ENCODE measurements at regions not wholly inside any gene's neighbourhood (a gene's known extent, or its start where the extent isn't known, plus 50 kb on each side); places are given as distances from the start of the nearest gene placed in this dataset.

DNA sequence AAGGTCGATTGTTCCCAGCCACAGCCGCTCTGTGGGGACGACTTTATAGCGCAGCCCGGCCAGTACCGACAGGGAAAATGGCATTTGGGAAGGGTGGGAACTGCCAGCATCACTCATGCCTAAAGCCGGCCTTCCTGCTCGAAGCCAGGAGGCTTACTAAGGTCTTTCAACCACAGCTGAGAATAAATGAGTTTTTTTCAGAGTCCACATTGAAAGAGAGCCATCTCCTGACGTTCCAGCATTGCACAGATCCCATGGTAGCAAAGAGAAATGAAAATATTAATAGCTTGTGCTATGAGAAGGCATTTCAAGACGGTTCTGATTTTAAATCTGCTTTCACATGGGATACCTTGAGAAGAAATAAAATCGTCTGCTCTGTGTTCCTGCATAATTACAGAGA lies 230.2 kb upstream of the IGF1R start:
- TF ChIP-seq, protein P1, sequence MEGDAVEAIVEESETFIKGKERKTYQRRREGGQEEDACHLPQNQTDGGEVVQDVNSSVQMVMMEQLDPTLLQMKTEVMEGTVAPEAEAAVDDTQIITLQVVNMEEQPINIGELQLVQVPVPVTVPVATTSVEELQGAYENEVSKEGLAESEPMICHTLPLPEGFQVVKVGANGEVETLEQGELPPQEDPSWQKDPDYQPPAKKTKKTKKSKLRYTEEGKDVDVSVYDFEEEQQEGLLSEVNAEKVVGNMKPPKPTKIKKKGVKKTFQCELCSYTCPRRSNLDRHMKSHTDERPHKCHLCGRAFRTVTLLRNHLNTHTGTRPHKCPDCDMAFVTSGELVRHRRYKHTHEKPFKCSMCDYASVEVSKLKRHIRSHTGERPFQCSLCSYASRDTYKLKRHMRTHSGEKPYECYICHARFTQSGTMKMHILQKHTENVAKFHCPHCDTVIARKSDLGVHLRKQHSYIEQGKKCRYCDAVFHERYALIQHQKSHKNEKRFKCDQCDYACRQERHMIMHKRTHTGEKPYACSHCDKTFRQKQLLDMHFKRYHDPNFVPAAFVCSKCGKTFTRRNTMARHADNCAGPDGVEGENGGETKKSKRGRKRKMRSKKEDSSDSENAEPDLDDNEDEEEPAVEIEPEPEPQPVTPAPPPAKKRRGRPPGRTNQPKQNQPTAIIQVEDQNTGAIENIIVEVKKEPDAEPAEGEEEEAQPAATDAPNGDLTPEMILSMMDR (IDR thresholded peaks at IDR 0.05; ENCODE audit: unreplicated experiment) = no peak
- Mint-ChIP-seq H3K4me1 (ENCODE audit: insufficient read depth, unreplicated experiment) (no peaks in the 10 kb centered on the region), H3K4me3 (ENCODE audit: unreplicated experiment) (no peak overlapping the region), H3K9me3 (ENCODE audit: unreplicated experiment) (peaks cover 7% of the 10 kb centered on the region), H3K27ac (ENCODE audit: low read depth, unreplicated experiment) (no peak overlapping the region), H3K36me3 (ENCODE audit: insufficient read depth, unreplicated experiment) (no peaks in the 10 kb centered on the region), H3K27me3 (ENCODE audit: insufficient read depth, unreplicated experiment) (no peaks in the 10 kb centered on the region)
- intact Hi-C loops (cut with micrococcal nuclease) = no loop called here
- ChIA-PET CTCF (interaction anchor here (0.6 to 14.3 kb wide), 6 partner anchors 10 to 1262 kb away, joined by 3 to 239 read pairs (median 10); no protein-coding TSS in a partner anchor), POLR2A (no interaction called here)
- BruUV-seq (replicated peaks) = no TSS peak
- no peak for DNase-seq (ENCODE audit: unreplicated experiment)

GRCh38 chr15:98419173-98419780 lies 229.1 kb upstream of the IGF1R start:
- H3K4me1 Mint-ChIP-seq (ENCODE audit: insufficient read depth, unreplicated experiment) = no peaks in the 10 kb centered on the region
- H3K4me3 Mint-ChIP-seq (ENCODE audit: unreplicated experiment) = no peak overlapping the region
- CTCF ChIA-PET = interaction anchor here (0.6 to 14.3 kb wide), 14 partner anchors 9 to 959 kb away, joined by 3 to 239 read pairs (median 5); no protein-coding TSS in a partner anchor
- H3K9me3 Mint-ChIP-seq (ENCODE audit: unreplicated experiment) = no peaks in the 10 kb centered on the region
- H3K36me3 Mint-ChIP-seq (ENCODE audit: insufficient read depth, unreplicated experiment) = no peaks in the 10 kb centered on the region
- no peaks in the 10 kb centered on the region for H3K27me3 Mint-ChIP-seq (ENCODE audit: insufficient read depth, unreplicated experiment)
- no peak for DNase-seq (ENCODE audit: unreplicated experiment)
- POLR2A ChIA-PET = interaction anchor here (1.4 kb wide), 1 partner anchor 98 kb away, joined by 3 read pairs; no protein-coding TSS in a partner anchor
- TF ChIP-seq, protein P1 (IDR thresholded peaks at IDR 0.05; ENCODE audit: unreplicated experiment) = no peak
- no TSS peak for BruUV-seq (replicated peaks)
- intact Hi-C loops (cut with micrococcal nuclease) = no loop called here
- H3K27ac Mint-ChIP-seq (ENCODE audit: low read depth, unreplicated experiment) = no peak overlapping the region

DNA sequence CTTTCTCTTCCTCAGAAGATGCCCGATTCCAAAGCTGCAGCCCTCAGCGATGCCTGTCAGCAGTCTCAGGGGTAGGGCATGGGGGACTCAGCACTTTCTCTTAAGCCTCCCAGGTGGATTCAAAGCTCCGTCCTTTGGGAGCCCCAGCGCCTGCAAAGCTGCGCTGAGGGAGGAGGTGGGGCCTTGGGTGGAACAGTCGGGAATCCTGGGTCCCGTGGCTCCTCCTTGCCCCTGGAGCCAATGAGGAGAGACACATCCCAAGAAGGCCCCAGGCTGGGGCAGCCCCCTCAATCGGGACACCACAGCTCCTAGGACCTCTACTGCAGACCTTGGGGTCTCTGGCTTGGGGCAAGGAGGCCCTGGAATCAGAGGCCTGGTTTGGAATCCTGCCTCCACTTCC lies 227.5 kb upstream of the IGF1R start:
- ChIA-PET CTCF (interaction anchor here (0.6 to 14.3 kb wide), 15 partner anchors 7 to 207 kb away, joined by 3 to 239 read pairs (median 5); no protein-coding TSS in a partner anchor), POLR2A (no interaction called here)
- Mint-ChIP-seq H3K27me3 (ENCODE audit: insufficient read depth, unreplicated experiment) (no peaks in the 10 kb centered on the region), H3K27ac (ENCODE audit: low read depth, unreplicated experiment) (no peak overlapping the region), H3K4me1 (ENCODE audit: insufficient read depth, unreplicated experiment) (no peaks in the 10 kb centered on the region), H3K4me3 (ENCODE audit: unreplicated experiment) (no peak overlapping the region), H3K36me3 (ENCODE audit: insufficient read depth, unreplicated experiment) (no peaks in the 10 kb centered on the region), H3K9me3 (ENCODE audit: unreplicated experiment) (no peaks in the 10 kb centered on the region)
- intact Hi-C loops (cut with micrococcal nuclease) = loop anchor here (1.0 to 10.0 kb wide), 3 partner anchors 110 to 516 kb away; no protein-coding TSS in a partner anchor
- no peak for DNase-seq (ENCODE audit: unreplicated experiment)
- no TSS peak for BruUV-seq (replicated peaks)
- TF ChIP-seq, protein P1 (IDR thresholded peaks at IDR 0.05; ENCODE audit: unreplicated experiment) = no peak

GRCh38 chr15:98421419-98422129 lies 226.8 kb upstream of the IGF1R start:
- Mint-ChIP-seq H3K9me3 (ENCODE audit: unreplicated experiment) (no peaks in the 10 kb centered on the region), H3K4me1 (ENCODE audit: insufficient read depth, unreplicated experiment) (no peaks in the 10 kb centered on the region), H3K36me3 (ENCODE audit: insufficient read depth, unreplicated experiment) (no peaks in the 10 kb centered on the region), H3K4me3 (ENCODE audit: unreplicated experiment) (no peak overlapping the region), H3K27me3 (ENCODE audit: insufficient read depth, unreplicated experiment) (peaks cover 3% of the 10 kb centered on the region), H3K27ac (ENCODE audit: low read depth, unreplicated experiment) (no peak overlapping the region)
- TF ChIP-seq, protein P1 (IDR thresholded peaks at IDR 0.05; ENCODE audit: unreplicated experiment) = peak; percentile 94
- POLR2A ChIA-PET = interaction anchor here (0.6 to 1.0 kb wide), 2 partner anchors 110 to 118 kb away, joined by 3 to 4 read pairs; no protein-coding TSS in a partner anchor
- DNase-seq (ENCODE audit: unreplicated experiment) = peak; percentile 45
- no TSS peak for BruUV-seq (replicated peaks)
- intact Hi-C loops (cut with micrococcal nuclease) = loop anchor here (1.0 to 10.0 kb wide), 3 partner anchors 110 to 517 kb away; no protein-coding TSS in a partner anchor
- CTCF ChIA-PET = interaction anchor here (0.6 to 14.3 kb wide), 46 partner anchors 7 to 683 kb away, joined by 3 to 239 read pairs (median 4); no protein-coding TSS in a partner anchor
